RWPE1 (cell line): ENCODE measurements at regions not wholly inside any gene's neighbourhood (a gene's known extent, or its start where the extent isn't known, plus 50 kb on each side); places are given as distances from the start of the nearest gene placed in this dataset.

Experiments
- CTCF ChIA-PET: fragments of 350-600 bp; sonication (Branson Sonifier 250); formaldehyde crosslinking; extraction: SDS; loops from one replicate; lab custom pipeline; 2021; lab: Yijun Ruan, JAX
- POLR2A ChIA-PET: fragments of 400-600 bp; formaldehyde crosslinking; extraction: SDS; loops from one replicate; lab custom pipeline; 2020; ENCODE audit warnings: antibody characterized with exemption; ENCODE audit not compliant: low non-redundant PET; lab: Yijun Ruan, JAX
- DNase-seq: peaks from one replicate; pipeline ENCODE4 v3.0.0; 2012; ENCODE audit warnings: low spot score
- H3K27ac ChIP-seq: fragments of 450-650 bp; 2 replicates; pipeline ENCODE4 v1.5.1; 2017
- TF ChIP-seq, protein P1 (sequence below): fragments of 450-650 bp; conservative IDR thresholded peaks from 2 replicates; pipeline ENCODE4 v1.5.1; 2017; ENCODE audit warnings: low read depth, mild to moderate bottlenecking

DNA sequence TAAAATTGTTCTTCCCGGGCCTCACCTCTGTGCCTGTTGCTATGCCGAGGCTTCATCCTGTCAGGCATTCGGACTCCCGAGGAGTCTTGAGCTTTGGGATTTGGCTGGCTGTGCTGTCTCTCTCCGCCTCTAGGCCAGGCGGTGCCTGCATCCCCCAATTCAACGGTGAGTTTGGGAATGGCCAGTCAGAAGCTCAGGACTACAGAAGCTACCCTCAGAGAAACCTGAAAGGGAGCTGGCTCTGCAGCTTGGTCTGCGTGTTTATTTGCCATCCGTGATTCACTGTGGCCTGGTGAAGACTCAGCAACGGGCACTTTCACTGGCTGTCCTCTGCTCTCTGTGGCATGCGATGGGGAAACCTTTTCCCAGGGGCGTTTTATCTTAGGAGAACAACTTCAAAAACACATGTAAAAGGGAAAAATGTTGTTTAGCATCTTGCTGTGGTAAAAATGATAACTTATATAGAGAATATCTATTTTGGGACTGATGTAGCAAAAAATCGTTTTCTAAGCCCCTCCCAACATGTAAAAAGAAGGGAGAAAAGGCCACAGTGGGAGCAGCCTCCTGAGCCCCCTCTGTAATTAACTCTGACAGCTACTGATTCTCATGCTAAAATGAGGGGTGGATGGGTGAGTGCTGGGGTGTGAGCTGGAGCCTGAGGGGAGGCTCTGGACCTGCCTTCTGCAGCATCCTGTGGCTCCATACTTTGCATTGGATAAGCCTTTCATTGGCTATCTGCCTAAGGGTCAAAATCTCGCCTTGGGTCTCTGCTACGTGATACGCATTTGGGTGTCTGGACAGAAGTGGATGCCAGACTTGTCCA is 103.4 kb upstream of the KLHL25 start:
- CTCF ChIA-PET: interaction anchor here (0.7 kb wide), 1 partner anchor 118 kb away, joined by 3 read pairs; no protein-coding TSS in a partner anchor
- POLR2A ChIA-PET: no interaction called here
- H3K27ac ChIP-seq: no peak overlapping the region
- DNase-seq: no peak
- TF ChIP-seq, protein P1, sequence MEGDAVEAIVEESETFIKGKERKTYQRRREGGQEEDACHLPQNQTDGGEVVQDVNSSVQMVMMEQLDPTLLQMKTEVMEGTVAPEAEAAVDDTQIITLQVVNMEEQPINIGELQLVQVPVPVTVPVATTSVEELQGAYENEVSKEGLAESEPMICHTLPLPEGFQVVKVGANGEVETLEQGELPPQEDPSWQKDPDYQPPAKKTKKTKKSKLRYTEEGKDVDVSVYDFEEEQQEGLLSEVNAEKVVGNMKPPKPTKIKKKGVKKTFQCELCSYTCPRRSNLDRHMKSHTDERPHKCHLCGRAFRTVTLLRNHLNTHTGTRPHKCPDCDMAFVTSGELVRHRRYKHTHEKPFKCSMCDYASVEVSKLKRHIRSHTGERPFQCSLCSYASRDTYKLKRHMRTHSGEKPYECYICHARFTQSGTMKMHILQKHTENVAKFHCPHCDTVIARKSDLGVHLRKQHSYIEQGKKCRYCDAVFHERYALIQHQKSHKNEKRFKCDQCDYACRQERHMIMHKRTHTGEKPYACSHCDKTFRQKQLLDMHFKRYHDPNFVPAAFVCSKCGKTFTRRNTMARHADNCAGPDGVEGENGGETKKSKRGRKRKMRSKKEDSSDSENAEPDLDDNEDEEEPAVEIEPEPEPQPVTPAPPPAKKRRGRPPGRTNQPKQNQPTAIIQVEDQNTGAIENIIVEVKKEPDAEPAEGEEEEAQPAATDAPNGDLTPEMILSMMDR: no peak

DNA sequence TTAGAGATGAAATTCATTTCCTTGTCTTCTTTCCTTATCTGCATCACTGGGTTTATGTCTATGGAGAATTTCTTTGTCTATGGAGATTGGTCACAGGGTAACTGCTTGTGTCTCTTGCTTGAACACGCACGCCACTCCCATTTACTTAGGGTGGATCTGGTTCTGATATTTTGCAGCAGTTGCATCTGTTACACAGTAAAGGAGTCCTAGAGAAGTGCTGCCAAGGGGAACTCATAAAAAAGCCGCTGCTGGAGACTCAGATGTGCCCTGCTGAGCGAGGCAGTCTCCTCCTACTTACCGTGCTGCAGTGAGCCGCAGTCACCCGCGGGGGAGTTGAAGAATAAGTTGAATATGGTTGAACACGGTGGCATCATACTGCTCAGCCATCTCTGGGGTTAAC is 105.2 kb upstream of the KLHL25 start:
- CTCF ChIA-PET: interaction anchor here (1.2 kb wide), 1 partner anchor 41 kb away, joined by 3 read pairs; no protein-coding TSS in a partner anchor
- DNase-seq: no peak
- TF ChIP-seq, protein P1: no peak
- H3K27ac ChIP-seq: no peak overlapping the region
- POLR2A ChIA-PET: interaction anchor here (0.6 kb wide), 1 partner anchor 73 kb away, joined by 5 read pairs; no protein-coding TSS in a partner anchor

DNA sequence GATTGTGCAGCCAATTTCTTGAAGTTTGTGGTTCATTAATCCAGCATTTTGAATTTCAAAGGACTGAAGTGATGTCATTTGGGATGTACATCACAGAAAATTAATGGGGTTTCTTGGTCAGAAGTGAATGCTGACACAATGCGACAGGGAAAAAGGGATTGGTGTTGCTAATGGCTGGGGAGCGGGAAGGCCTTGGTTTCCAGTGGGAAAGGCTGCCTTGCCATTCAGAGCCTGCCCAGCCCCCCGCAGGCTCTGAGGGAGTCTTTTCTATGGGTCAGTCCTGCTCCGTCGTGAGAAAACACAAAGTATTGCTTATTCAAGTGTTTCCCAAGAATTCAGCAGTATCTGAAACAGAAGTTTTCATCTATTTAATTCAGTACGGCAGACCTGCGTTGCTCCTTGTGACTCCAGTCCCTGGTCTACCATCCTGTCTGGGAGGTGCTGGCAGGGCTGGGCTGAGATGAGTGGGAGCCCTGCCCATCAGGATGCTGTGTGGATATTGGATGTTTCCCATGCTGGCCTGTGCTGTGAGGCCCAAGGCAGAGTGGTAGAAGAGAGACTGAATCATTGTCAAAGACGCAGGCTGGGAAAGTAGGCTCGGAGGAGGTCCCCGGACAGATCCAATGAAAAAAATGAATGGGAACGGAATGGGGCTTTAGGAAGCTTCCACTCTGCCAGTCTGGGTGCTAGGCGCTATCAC is 111.2 kb upstream of the KLHL25 start:
- DNase-seq: no peak
- H3K27ac ChIP-seq: no peak overlapping the region
- ChIA-PET POLR2A (no interaction called here), CTCF (no interaction called here)
- TF ChIP-seq, protein P1: no peak

DNA sequence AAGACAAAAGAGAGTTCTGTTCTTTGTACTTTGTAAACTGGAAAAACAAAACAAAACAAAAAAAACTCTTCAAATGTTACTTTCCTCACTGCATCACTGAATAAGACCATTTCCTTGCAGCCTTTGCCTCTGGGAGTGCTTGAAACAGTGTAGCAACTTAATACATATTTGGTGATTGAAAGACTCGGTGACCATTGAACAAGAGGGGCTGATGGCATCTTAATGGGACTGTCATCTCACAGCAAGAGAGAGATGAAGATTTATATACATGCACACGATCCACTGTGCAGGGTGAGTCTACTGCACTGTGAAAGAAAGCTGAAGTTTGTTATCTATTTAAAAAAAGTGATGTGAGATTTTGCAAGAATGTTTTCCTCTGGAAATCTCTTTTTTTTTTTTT is 111.9 kb upstream of the KLHL25 start:
- DNase-seq: no peak
- POLR2A ChIA-PET: no interaction called here
- TF ChIP-seq, protein P1: no peak
- no peak overlapping the region for H3K27ac ChIP-seq
- CTCF ChIA-PET: no interaction called here

DNA sequence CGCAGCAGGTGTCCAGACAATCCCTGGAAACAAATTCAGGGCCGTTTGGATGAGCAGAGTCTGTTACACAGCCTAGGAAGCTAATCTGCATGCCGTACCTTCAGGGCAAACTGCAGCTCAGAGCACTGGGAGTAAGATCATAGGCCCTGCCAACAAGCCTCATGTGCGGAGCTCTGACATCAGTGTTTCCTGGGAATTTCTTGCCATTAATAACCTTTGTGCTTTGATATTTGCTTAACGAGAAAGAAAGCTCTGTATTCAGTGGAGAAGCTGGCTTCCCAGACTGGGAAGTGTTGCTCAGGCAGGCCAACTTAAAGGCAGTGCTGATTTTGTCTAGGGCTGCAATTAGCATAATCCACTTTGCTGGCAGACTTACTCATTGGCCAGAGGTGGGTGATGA is 116.1 kb upstream of the KLHL25 start:
- CTCF ChIA-PET: no interaction called here
- TF ChIP-seq, protein P1: no peak
- H3K27ac ChIP-seq: no peak overlapping the region
- no peak for DNase-seq
- POLR2A ChIA-PET: no interaction called here

DNA sequence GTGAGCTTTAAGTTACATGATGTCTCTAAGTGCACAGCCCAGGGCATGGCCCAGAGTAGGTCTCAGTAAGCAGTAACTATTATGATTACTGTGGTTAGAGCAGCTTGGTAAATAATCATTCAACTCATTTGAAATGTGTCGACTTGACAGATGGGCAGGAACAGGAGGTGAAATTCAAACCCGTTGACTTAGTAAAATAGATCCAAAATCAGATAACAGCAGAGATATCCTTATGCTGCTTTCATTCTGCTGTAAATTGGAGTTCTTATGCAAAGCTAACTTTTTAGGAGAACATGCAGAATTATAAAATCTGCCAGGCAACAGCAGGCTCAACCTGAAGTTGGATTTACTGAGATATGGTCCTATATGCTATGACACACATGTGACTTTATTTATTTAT is 118.7 kb upstream of the KLHL25 start:
- ChIA-PET CTCF (no interaction called here), POLR2A (no interaction called here)
- TF ChIP-seq, protein P1: no peak
- no peak for DNase-seq
- no peak overlapping the region for H3K27ac ChIP-seq
